CD4-positive, alpha-beta T cell (primary cell): ENCODE measurements at regions not wholly inside any gene's neighbourhood (a gene's known extent, or its start where the extent isn't known, plus 50 kb on each side); places are given as distances from the start of the nearest gene placed in this dataset.

Experiments
- ATAC-seq: fragments of 200-7000 bp; cut with Tn5 transposase; one replicate; pipeline ENCODE4 v1.10.0; 2022; ENCODE audit warnings: mild to moderate bottlenecking; ENCODE audit not compliant: poor library complexity
- CTCF ChIA-PET: fragments of 350-600 bp; sonication (Branson Sonifier 250); formaldehyde crosslinking; loops from one replicate; lab custom pipeline; 2021; ENCODE audit warnings: antibody characterized with exemption, inconsistent platforms; lab: Charles Lee
- POLR2A ChIA-PET: fragments of 350-600 bp; sonication (Branson Sonifier 250); formaldehyde crosslinking; loops from one replicate; lab custom pipeline; 2021; ENCODE audit warnings: antibody characterized with exemption, inconsistent platforms; lab: Charles Lee
- DNase-seq, 14 experiments: peaks; one replicate each; pipeline ENCODE4 v3.0.0-alpha.2; 2013 to 2020; ENCODE audit warnings: mixed read lengths in 2 of 14
- H3K27ac ChIP-seq, 2 donors: one replicate each; pipeline versions ENCODE4 v1.5.1 to v1.7.0; 2013; ENCODE audit warnings: low read length in 2 of 2, low read depth in 1 of 2, mild to moderate bottlenecking in 1 of 2
- H3K27me3 ChIP-seq, 2 experiments: 1 replicate in 1 of 2; 2 replicates in 1 of 2; pipeline versions ENCODE4 v1.6.1 to v1.7.0; 2013; ENCODE audit warnings: low read length in 2 of 2, control low read depth in 1 of 2, mild to moderate bottlenecking in 1 of 2, moderate library complexity in 1 of 2; ENCODE audit not compliant: insufficient read depth in 2 of 2, control insufficient read depth in 1 of 2
- H3K36me3 ChIP-seq: one replicate; pipeline ENCODE4 v1.6.1; 2013; ENCODE audit warnings: low read length, control low read depth; ENCODE audit not compliant: insufficient read depth
- H3K4me1 ChIP-seq: one replicate; pipeline ENCODE4 v1.6.1; 2013; ENCODE audit warnings: low read length, control low read depth; ENCODE audit not compliant: insufficient read depth
- H3K4me3 ChIP-seq: one replicate; pipeline ENCODE4 v1.5.1; 2013; ENCODE audit warnings: mild to moderate bottlenecking, low read length, moderate library complexity
- H3K9me3 ChIP-seq, 2 experiments: 1 replicate in 1 of 2; 2 replicates in 1 of 2; pipeline versions ENCODE4 v1.6.1 to v1.7.0; 2013; ENCODE audit warnings: low read length in 2 of 2, mild to moderate bottlenecking in 2 of 2, control low read depth in 1 of 2, moderate library complexity in 1 of 2; ENCODE audit not compliant: control insufficient read depth in 1 of 2, insufficient read depth in 1 of 2
- H3K27ac Mint-ChIP-seq: one replicate; pipeline ENCODE4 v1.8.0; 2020; ENCODE audit warnings: mixed read lengths
- H3K27me3 Mint-ChIP-seq: one replicate; pipeline ENCODE4 v1.8.0; 2021; ENCODE audit warnings: mixed read lengths
- H3K36me3 Mint-ChIP-seq: one replicate; pipeline ENCODE4 v1.8.0; 2021; ENCODE audit warnings: low read depth, mixed read lengths
- H3K4me1 Mint-ChIP-seq: one replicate; pipeline ENCODE4 v1.8.0; 2021; ENCODE audit warnings: low read depth, mixed read lengths
- H3K4me3 Mint-ChIP-seq: one replicate; pipeline ENCODE4 v1.8.0; 2020; ENCODE audit warnings: mild to moderate bottlenecking, mixed read lengths
- H3K9me3 Mint-ChIP-seq: one replicate; pipeline ENCODE4 v1.8.0; 2020; ENCODE audit warnings: mixed read lengths
- CTCF ChIP-seq: fragments of 200-600 bp; IDR thresholded peaks from one replicate; pipeline ENCODE4 v1.8.0; 2022; ENCODE audit warnings: antibody characterized with exemption, mild to moderate bottlenecking
- intact Hi-C, 2 experiments: fragments of 100-400 bp; cut with DNase I in 1 of 2; cut with micrococcal nuclease in 1 of 2; formaldehyde crosslinking; loops; one replicate each; pipeline versions ENCODE4 v1.15.1 to v1.9.0; 2023 to 2025; cut with DNase I, micrococcal nuclease

- intact Hi-C loops = no loop called here
- Mint-ChIP-seq H3K27ac (no peak overlapping the region), H3K36me3 (peaks cover 4% of the 10 kb centered on the region), H3K27me3 (no peaks in the 10 kb centered on the region), H3K4me1 (no peaks in the 10 kb centered on the region), H3K9me3 (peaks cover 8% of the 10 kb centered on the region), H3K4me3 (no peak overlapping the region)
- Histone ChIP-seq H3K9me3 (peaks cover 7 to 9% of the 10 kb centered on the region in 2 experiments), H3K4me1 (no peaks in the 10 kb centered on the region), H3K4me3 (no peak overlapping the region), H3K27me3 (no peaks in the 10 kb centered on the region), H3K27ac (no peak overlapping the region), H3K36me3 (no peaks in the 10 kb centered on the region)
- no peak for ATAC-seq
- CTCF ChIA-PET = no interaction called here
- POLR2A ChIA-PET = no interaction called here
- no peak for DNase-seq
- no peak for TF ChIP-seq CTCF
Measured at GRCh38 chr3:68373727-68374126, 558.6 kb downstream of the TAFA4 start.

GRCh38 chr3:68363796-68364195 is 568.6 kb downstream of the TAFA4 start:
- H3K36me3 ChIP-seq = no peaks in the 10 kb centered on the region
- H3K27me3 ChIP-seq = no peaks in the 10 kb centered on the region
- Mint-ChIP-seq H3K27me3 (no peaks in the 10 kb centered on the region), H3K9me3 (peaks cover 4% of the 10 kb centered on the region), H3K27ac (no peak overlapping the region), H3K4me3 (no peak overlapping the region), H3K36me3 (no peaks in the 10 kb centered on the region), H3K4me1 (no peaks in the 10 kb centered on the region)
- POLR2A ChIA-PET = no interaction called here
- intact Hi-C loops = no loop called here
- H3K27ac ChIP-seq = no peak overlapping the region
- DNase-seq (no peak), ATAC-seq (no peak)
- no peak overlapping the region for H3K4me3 ChIP-seq
- no peak for TF ChIP-seq CTCF
- H3K4me1 ChIP-seq = no peaks in the 10 kb centered on the region
- no peaks in the 10 kb centered on the region for H3K9me3 ChIP-seq
- CTCF ChIA-PET = no interaction called here

- H3K36me3 ChIP-seq = no peaks in the 10 kb centered on the region
- no peaks in the 10 kb centered on the region for H3K27me3 Mint-ChIP-seq
- H3K27ac Mint-ChIP-seq = no peak overlapping the region
- intact Hi-C loops = no loop called here
- peaks cover 3% of the 10 kb centered on the region for H3K9me3 Mint-ChIP-seq
- H3K36me3 Mint-ChIP-seq = no peaks in the 10 kb centered on the region
- H3K27me3 ChIP-seq = no peaks in the 10 kb centered on the region
- DNase-seq (no peak), ATAC-seq (no peak)
- no peak overlapping the region for H3K27ac ChIP-seq
- H3K4me1 ChIP-seq = no peaks in the 10 kb centered on the region
- H3K4me3 Mint-ChIP-seq = no peak overlapping the region
- H3K4me3 ChIP-seq = no peak overlapping the region
- CTCF ChIA-PET = no interaction called here
- no peak for TF ChIP-seq CTCF
- no peaks in the 10 kb centered on the region for H3K9me3 ChIP-seq
- no peaks in the 10 kb centered on the region for H3K4me1 Mint-ChIP-seq
- POLR2A ChIA-PET = no interaction called here
Measured at GRCh38 chr3:68360492-68360891, 571.9 kb downstream of the TAFA4 start.
